Renal cortex interstitium (tissue), 11 donors: ENCODE measurements at regions not wholly inside any gene's neighbourhood (a gene's known extent, or its start where the extent isn't known, plus 50 kb on each side); places are given as distances from the start of the nearest gene placed in this dataset.
"Not testable (repeated sequence)": the region's sequence is repeated elsewhere in the genome, so short reads cannot be mapped to it uniquely, and the experiment has no call there.

Experiments
- DNase-seq, 11 donors: peaks; one replicate each; pipeline ENCODE4 v3.0.0-alpha.2; 2013; ENCODE audit warnings: low read depth in 9 of 11, low spot score in 4 of 11; ENCODE audit errors: extremely low read depth in 1 of 11

- no peak for DNase-seq
Observed at GRCh38 chr2:58721912-58722591, 480.9 kb upstream of the FANCL start.

GRCh38 chr2:58720770-58721697, 479.9 kb upstream of the FANCL start:
- DNase-seq, result no peak

GRCh38 chr2:58720033-58720769, 479.1 kb upstream of the FANCL start:
- no peak for DNase-seq

GRCh38 chr2:58715344-58715743, 474.2 kb upstream of the FANCL start:
- DNase-seq, result no peak

GRCh38 chr2:58714238-58714637, 473.1 kb upstream of the FANCL start:
- no peak for DNase-seq

GRCh38 chr2:58710795-58711279, 469.7 kb upstream of the FANCL start:
- peak in 2 of 11 donors; percentile 1 for DNase-seq

GRCh38 chr2:58709687-58710354, 468.7 kb upstream of the FANCL start:
- no peak for DNase-seq

- DNase-seq, result no peak
Observed at GRCh38 chr2:58709274-58709673, 468.1 kb upstream of the FANCL start.

GRCh38 chr2:58708565-58708964, 467.4 kb upstream of the FANCL start:
- no peak for DNase-seq

- DNase-seq, result no peak
Observed at GRCh38 chr2:58702302-58702885, 461.3 kb upstream of the FANCL start.

GRCh38 chr2:58701688-58702301, 460.7 kb upstream of the FANCL start:
- no peak for DNase-seq

- no peak for DNase-seq
Observed at GRCh38 chr2:58700591-58700990, 459.5 kb upstream of the FANCL start.

GRCh38 chr2:58699411-58699810, 458.3 kb upstream of the FANCL start:
- no peak for DNase-seq

GRCh38 chr2:58698620-58699019, 457.5 kb upstream of the FANCL start:
- no peak for DNase-seq

GRCh38 chr2:58694114-58694513, 453.0 kb upstream of the FANCL start:
- not testable (repeated sequence) for DNase-seq

GRCh38 chr2:58691041-58691440, 449.9 kb upstream of the FANCL start:
- not testable (repeated sequence) for DNase-seq

GRCh38 chr2:58688813-58689212, 447.7 kb upstream of the FANCL start:
- DNase-seq, result no peak

GRCh38 chr2:58686776-58687175, 445.7 kb upstream of the FANCL start:
- DNase-seq, result no peak
